Activated CD8-positive, alpha-beta memory T cell treated with anti-CD3 and anti-CD28 coated beads, Interleukin-2, amount 10 ng/mL, durations not matched to agents 7 days and 5 days (primary cell): ENCODE measurements at regions not wholly inside any gene's neighbourhood (a gene's known extent, or its start where the extent isn't known, plus 50 kb on each side); places are given as distances from the start of the nearest gene placed in this dataset.
A peak's percentile ranks its signal among the peaks of the same experiment; 100 is the strongest.

ENCODE experiments used
- ATAC-seq: fragments of 150-1000 bp; cut with Tn5 transposase; one replicate; pipeline ENCODE4 v1.10.0; 2021; ENCODE audit warnings: moderate library complexity
- CTCF ChIA-PET: fragments of 350-600 bp; sonication (Branson Sonifier 250); formaldehyde crosslinking; loops from one replicate; lab custom pipeline; 2021; ENCODE audit warnings: antibody characterized with exemption; lab: Charles Lee
- DNase-seq: peaks from one replicate; pipeline ENCODE4 v3.0.0-alpha.2; 2020
- H3K27ac Mint-ChIP-seq: one replicate; pipeline ENCODE4 v1.8.0; 2021; ENCODE audit warnings: mild to moderate bottlenecking, mixed read lengths
- H3K27me3 Mint-ChIP-seq: one replicate; pipeline ENCODE4 v1.8.0; 2021; ENCODE audit warnings: mixed read lengths
- H3K36me3 Mint-ChIP-seq: one replicate; pipeline ENCODE4 v1.8.0; 2021; ENCODE audit warnings: mild to moderate bottlenecking, mixed read lengths
- H3K4me1 Mint-ChIP-seq: one replicate; pipeline ENCODE4 v1.8.0; 2021; ENCODE audit warnings: mixed read lengths
- H3K4me3 Mint-ChIP-seq: one replicate; pipeline ENCODE4 v1.8.0; 2021; ENCODE audit warnings: mild to moderate bottlenecking, moderate library complexity, mixed read lengths
- H3K9me3 Mint-ChIP-seq: one replicate; pipeline ENCODE4 v1.8.0; 2022; ENCODE audit warnings: low read depth, mixed read lengths

GRCh38 chr7:106808967-106809635, 56.0 kb upstream of the PIK3CG start:
- Mint-ChIP-seq H3K27ac (no peak overlapping the region), H3K4me3 (no peak overlapping the region), H3K36me3 (peaks cover 1% of the 10 kb centered on the region), H3K27me3 (peaks cover 3% of the 10 kb centered on the region), H3K9me3 (no peaks in the 10 kb centered on the region), H3K4me1 (peaks cover 13% of the 10 kb centered on the region)
- CTCF ChIA-PET = interaction anchor here (0.9 kb wide), 1 partner anchor 15 kb away, joined by 3 read pairs; no protein-coding TSS in a partner anchor
- DNase-seq = no peak
- ATAC-seq = no peak

- ATAC-seq = no peak
- CTCF ChIA-PET = interaction anchor here (0.6 to 1.2 kb wide), 4 partner anchors 9 to 76 kb away, joined by 3 to 4 read pairs (median 3); partner anchors contain the start of gene PIK3CG
- Mint-ChIP-seq H3K4me1 (peaks cover 13% of the 10 kb centered on the region), H3K27me3 (no peaks in the 10 kb centered on the region), H3K27ac (peak overlapping the region; percentile 48), H3K36me3 (peaks cover 1% of the 10 kb centered on the region), H3K9me3 (no peaks in the 10 kb centered on the region), H3K4me3 (no peak overlapping the region)
- no peak for DNase-seq
Observed at GRCh38 chr7:106811472-106811871, 53.6 kb upstream of the PIK3CG start.

GRCh38 chr7:106812027-106812643, 52.9 kb upstream of the PIK3CG start:
- H3K9me3 Mint-ChIP-seq = no peaks in the 10 kb centered on the region
- CTCF ChIA-PET = interaction anchor here (0.6 to 1.2 kb wide), 4 partner anchors 9 to 77 kb away, joined by 3 to 4 read pairs (median 3); partner anchors contain the start of gene PIK3CG
- no peak overlapping the region for H3K4me3 Mint-ChIP-seq
- peak overlapping the region; percentile 53 for H3K27ac Mint-ChIP-seq
- peaks cover 1% of the 10 kb centered on the region for H3K36me3 Mint-ChIP-seq
- ATAC-seq (peak; percentile 86), DNase-seq (peak; percentile 68)
- H3K4me1 Mint-ChIP-seq = peaks cover 13% of the 10 kb centered on the region
- no peaks in the 10 kb centered on the region for H3K27me3 Mint-ChIP-seq

- Mint-ChIP-seq H3K27ac (no peak overlapping the region), H3K4me3 (no peak overlapping the region), H3K27me3 (no peaks in the 10 kb centered on the region), H3K9me3 (no peaks in the 10 kb centered on the region), H3K36me3 (peaks cover 1% of the 10 kb centered on the region), H3K4me1 (peaks cover 13% of the 10 kb centered on the region)
- CTCF ChIA-PET = no interaction called here
- ATAC-seq (no peak), DNase-seq (no peak)
Observed at GRCh38 chr7:106813705-106814305, 51.3 kb upstream of the PIK3CG start.

- Mint-ChIP-seq H3K4me1 (peaks cover 13% of the 10 kb centered on the region), H3K27ac (no peak overlapping the region), H3K27me3 (no peaks in the 10 kb centered on the region), H3K9me3 (no peaks in the 10 kb centered on the region), H3K36me3 (no peaks in the 10 kb centered on the region), H3K4me3 (no peak overlapping the region)
- ATAC-seq (no peak), DNase-seq (no peak)
- CTCF ChIA-PET = no interaction called here
Observed at GRCh38 chr7:106814887-106815286, 50.2 kb upstream of the PIK3CG start.
